Astrocyte (in vitro differentiated cells and primary cell): ENCODE measurements at regions not wholly inside any gene's neighbourhood (a gene's known extent, or its start where the extent isn't known, plus 50 kb on each side); places are given as distances from the start of the nearest gene placed in this dataset.

Experiments used
- DNase-seq: peaks from one replicate; pipeline ENCODE4 v3.0.0-alpha.2; 2010; ENCODE audit warnings: low read depth
- FAIRE-seq: peaks from 2 replicates; lab custom pipeline; 2011; peaks lifted over from hg19 to GRCh38; lab: Jason Lieb, UNC
- H2AFZ ChIP-seq: 2 replicates; pipeline ENCODE4 v1.6.0; 2012; ENCODE audit warnings: low read depth, low read length, inconsistent platforms
- H3K27ac ChIP-seq: 2 replicates; pipeline ENCODE4 v1.5.1; 2011; ENCODE audit warnings: low read depth, low read length, inconsistent platforms
- H3K27me3 ChIP-seq: 2 replicates; pipeline ENCODE4 v1.6.0; 2011; ENCODE audit warnings: low read length, inconsistent platforms; ENCODE audit not compliant: insufficient read depth
- H3K36me3 ChIP-seq: 2 replicates; pipeline ENCODE4 v1.5.1; 2011; ENCODE audit warnings: low read length, inconsistent platforms; ENCODE audit not compliant: insufficient read depth
- H3K4me1 ChIP-seq: 2 replicates; pipeline ENCODE4 v1.5.1; 2011; ENCODE audit warnings: low read length, inconsistent platforms; ENCODE audit not compliant: insufficient read depth
- H3K4me2 ChIP-seq: 2 replicates; pipeline ENCODE4 v1.6.0; 2012; ENCODE audit warnings: low read length, inconsistent platforms
- H3K4me3 ChIP-seq: 2 replicates; pipeline ENCODE4 v1.5.1; 2011; ENCODE audit warnings: low read depth, mild to moderate bottlenecking, low read length, inconsistent platforms; ENCODE audit not compliant: insufficient read depth
- H3K79me2 ChIP-seq: 2 replicates; pipeline ENCODE4 v1.6.0; 2012; ENCODE audit warnings: mild to moderate bottlenecking, low read length, inconsistent platforms; ENCODE audit not compliant: insufficient read depth
- H3K9ac ChIP-seq: 2 replicates; pipeline ENCODE4 v1.6.0; 2012; ENCODE audit warnings: mild to moderate bottlenecking, low read length, inconsistent platforms
- H3K9me3 ChIP-seq: 2 replicates; pipeline ENCODE4 v1.5.1; 2012; ENCODE audit warnings: low read depth, mild to moderate bottlenecking, low read length, inconsistent platforms; ENCODE audit not compliant: insufficient read depth
- H4K20me1 ChIP-seq: 2 replicates; pipeline ENCODE4 v1.6.0; 2012; ENCODE audit warnings: low read length, inconsistent platforms; ENCODE audit not compliant: insufficient read depth
- H3K27ac Mint-ChIP-seq: one replicate; pipeline ENCODE4 v1.8.0; 2021; ENCODE audit warnings: mild to moderate bottlenecking, mixed read lengths; ENCODE audit not compliant: unreplicated experiment
- H3K27me3 Mint-ChIP-seq: one replicate; pipeline ENCODE4 v1.8.0; 2021; ENCODE audit warnings: low read depth, mixed read lengths; ENCODE audit not compliant: unreplicated experiment
- H3K36me3 Mint-ChIP-seq: one replicate; pipeline ENCODE4 v1.8.0; 2021; ENCODE audit warnings: low read depth, mixed read lengths; ENCODE audit not compliant: unreplicated experiment
- H3K4me1 Mint-ChIP-seq: one replicate; pipeline ENCODE4 v1.8.0; 2021; ENCODE audit warnings: low read depth, mixed read lengths; ENCODE audit not compliant: unreplicated experiment
- H3K4me3 Mint-ChIP-seq: one replicate; pipeline ENCODE4 v1.8.0; 2021; ENCODE audit warnings: mild to moderate bottlenecking, moderate library complexity, mixed read lengths; ENCODE audit not compliant: unreplicated experiment
- H3K9me3 Mint-ChIP-seq: one replicate; pipeline ENCODE4 v1.8.0; 2021; ENCODE audit warnings: mild to moderate bottlenecking, mixed read lengths; ENCODE audit not compliant: unreplicated experiment
- EZH2 ChIP-seq: IDR thresholded peaks from 2 replicates; pipeline ENCODE4 v1.6.1; 2012; ENCODE audit warnings: mild to moderate bottlenecking, low read length, inconsistent platforms; ENCODE audit not compliant: insufficient read depth
- TF ChIP-seq, protein P1 (sequence below): IDR thresholded peaks from 2 replicates; pipeline ENCODE4 v1.5.1; 2011; ENCODE audit warnings: low read depth, mild to moderate bottlenecking, inconsistent platforms, low read length, moderate library complexity; ENCODE audit not compliant: insufficient read depth

- Mint-ChIP-seq H3K27ac (peak overlapping the region; percentile 99), H3K4me3 (no peak overlapping the region), H3K4me1 (peaks cover 42% of the 10 kb centered on the region), H3K9me3 (peaks cover 3% of the 10 kb centered on the region), H3K27me3 (no peaks in the 10 kb centered on the region), H3K36me3 (no peaks in the 10 kb centered on the region)
- H3K4me1 ChIP-seq: peaks cover 19% of the 10 kb centered on the region
- peak overlapping the region; percentile 61 for H3K4me2 ChIP-seq
- no peak overlapping the region for H3K4me3 ChIP-seq
- no peaks in the 10 kb centered on the region for H4K20me1 ChIP-seq
- no peaks in the 10 kb centered on the region for H3K79me2 ChIP-seq
- H2AFZ ChIP-seq: peak overlapping the region; percentile 8
- FAIRE-seq (peak; percentile 100), DNase-seq (peak; percentile 100)
- H3K36me3 ChIP-seq: no peaks in the 10 kb centered on the region
- H3K27ac ChIP-seq: peak overlapping the region; percentile 85
- TF ChIP-seq, protein P1, sequence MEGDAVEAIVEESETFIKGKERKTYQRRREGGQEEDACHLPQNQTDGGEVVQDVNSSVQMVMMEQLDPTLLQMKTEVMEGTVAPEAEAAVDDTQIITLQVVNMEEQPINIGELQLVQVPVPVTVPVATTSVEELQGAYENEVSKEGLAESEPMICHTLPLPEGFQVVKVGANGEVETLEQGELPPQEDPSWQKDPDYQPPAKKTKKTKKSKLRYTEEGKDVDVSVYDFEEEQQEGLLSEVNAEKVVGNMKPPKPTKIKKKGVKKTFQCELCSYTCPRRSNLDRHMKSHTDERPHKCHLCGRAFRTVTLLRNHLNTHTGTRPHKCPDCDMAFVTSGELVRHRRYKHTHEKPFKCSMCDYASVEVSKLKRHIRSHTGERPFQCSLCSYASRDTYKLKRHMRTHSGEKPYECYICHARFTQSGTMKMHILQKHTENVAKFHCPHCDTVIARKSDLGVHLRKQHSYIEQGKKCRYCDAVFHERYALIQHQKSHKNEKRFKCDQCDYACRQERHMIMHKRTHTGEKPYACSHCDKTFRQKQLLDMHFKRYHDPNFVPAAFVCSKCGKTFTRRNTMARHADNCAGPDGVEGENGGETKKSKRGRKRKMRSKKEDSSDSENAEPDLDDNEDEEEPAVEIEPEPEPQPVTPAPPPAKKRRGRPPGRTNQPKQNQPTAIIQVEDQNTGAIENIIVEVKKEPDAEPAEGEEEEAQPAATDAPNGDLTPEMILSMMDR: no peak
- TF ChIP-seq EZH2: no peak
- H3K9me3 ChIP-seq: no peaks in the 10 kb centered on the region
- no peaks in the 10 kb centered on the region for H3K27me3 ChIP-seq
- H3K9ac ChIP-seq: peak overlapping the region; percentile 57
These were observed 423.2 kb downstream of the ATP23 start for GRCh38 chr12:58364389-58365086.

DNA sequence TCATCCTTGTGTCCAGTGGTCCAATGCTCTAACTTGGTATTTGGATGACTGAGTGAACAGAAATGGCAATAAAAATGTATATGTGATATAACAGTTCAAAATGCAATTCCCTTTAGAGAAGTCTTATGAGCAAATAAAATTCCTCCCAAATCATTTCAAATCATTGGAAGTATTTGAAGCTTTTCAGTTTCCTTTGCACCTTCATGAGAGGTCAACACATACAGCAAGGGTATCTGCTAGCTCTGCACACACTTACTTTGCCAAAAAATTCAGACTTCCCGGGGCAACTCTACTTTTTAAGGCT lies 423.7 kb downstream of the ATP23 start:
- H3K4me2 ChIP-seq: peak overlapping the region; percentile 61
- Mint-ChIP-seq H3K4me3 (no peak overlapping the region), H3K27ac (peak overlapping the region; percentile 99), H3K27me3 (no peaks in the 10 kb centered on the region), H3K9me3 (peaks cover 3% of the 10 kb centered on the region), H3K4me1 (peaks cover 42% of the 10 kb centered on the region), H3K36me3 (no peaks in the 10 kb centered on the region)
- no peaks in the 10 kb centered on the region for H3K79me2 ChIP-seq
- no peaks in the 10 kb centered on the region for H3K36me3 ChIP-seq
- DNase-seq: no peak
- TF ChIP-seq, protein P1: no peak
- no peak for TF ChIP-seq EZH2
- H3K27me3 ChIP-seq: no peaks in the 10 kb centered on the region
- H3K4me3 ChIP-seq: no peak overlapping the region
- peaks cover 19% of the 10 kb centered on the region for H3K4me1 ChIP-seq
- H3K27ac ChIP-seq: peak overlapping the region; percentile 85
- H3K9me3 ChIP-seq: no peaks in the 10 kb centered on the region
- peak overlapping the region; percentile 53 for H3K9ac ChIP-seq
- no peaks in the 10 kb centered on the region for H4K20me1 ChIP-seq
- H2AFZ ChIP-seq: no peak overlapping the region
- no peak for FAIRE-seq

DNA sequence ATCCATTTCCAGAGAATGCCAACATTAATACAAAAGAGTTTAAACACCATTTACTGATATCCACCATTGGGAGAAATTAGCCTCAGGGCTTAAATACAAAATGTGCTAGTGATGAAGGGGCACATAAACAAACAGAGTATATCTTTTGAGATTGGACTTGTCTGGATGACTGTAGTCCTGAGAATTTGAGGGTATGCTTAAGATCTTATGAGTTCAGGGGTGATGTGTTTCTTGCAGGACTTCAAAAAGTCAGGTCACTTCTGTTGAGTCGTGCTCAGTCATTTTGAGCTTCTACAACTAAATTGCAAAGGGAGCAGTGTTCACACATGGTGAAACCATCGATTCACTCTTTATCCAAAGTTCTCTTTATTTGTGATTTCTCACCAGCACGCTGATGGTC lies 425.7 kb downstream of the ATP23 start:
- TF ChIP-seq EZH2: no peak
- TF ChIP-seq, protein P1: no peak
- FAIRE-seq (peak; percentile 9), DNase-seq (no peak)
- H3K27ac ChIP-seq: no peak overlapping the region
- no peaks in the 10 kb centered on the region for H4K20me1 ChIP-seq
- Mint-ChIP-seq H3K4me1 (peaks cover 42% of the 10 kb centered on the region), H3K27me3 (no peaks in the 10 kb centered on the region), H3K36me3 (no peaks in the 10 kb centered on the region), H3K9me3 (peaks cover 3% of the 10 kb centered on the region), H3K27ac (peak overlapping the region; percentile 29), H3K4me3 (no peak overlapping the region)
- H2AFZ ChIP-seq: no peak overlapping the region
- no peaks in the 10 kb centered on the region for H3K36me3 ChIP-seq
- no peaks in the 10 kb centered on the region for H3K79me2 ChIP-seq
- no peak overlapping the region for H3K4me2 ChIP-seq
- H3K4me1 ChIP-seq: peaks cover 19% of the 10 kb centered on the region
- H3K9ac ChIP-seq: no peak overlapping the region
- no peaks in the 10 kb centered on the region for H3K9me3 ChIP-seq
- no peaks in the 10 kb centered on the region for H3K27me3 ChIP-seq
- H3K4me3 ChIP-seq: no peak overlapping the region
